ENCODE measurements at regions not wholly inside any gene's neighbourhood (a gene's known extent, or its start where the extent isn't known, plus 50 kb on each side); places are given as distances from the start of the nearest gene placed in this dataset.

DNA sequence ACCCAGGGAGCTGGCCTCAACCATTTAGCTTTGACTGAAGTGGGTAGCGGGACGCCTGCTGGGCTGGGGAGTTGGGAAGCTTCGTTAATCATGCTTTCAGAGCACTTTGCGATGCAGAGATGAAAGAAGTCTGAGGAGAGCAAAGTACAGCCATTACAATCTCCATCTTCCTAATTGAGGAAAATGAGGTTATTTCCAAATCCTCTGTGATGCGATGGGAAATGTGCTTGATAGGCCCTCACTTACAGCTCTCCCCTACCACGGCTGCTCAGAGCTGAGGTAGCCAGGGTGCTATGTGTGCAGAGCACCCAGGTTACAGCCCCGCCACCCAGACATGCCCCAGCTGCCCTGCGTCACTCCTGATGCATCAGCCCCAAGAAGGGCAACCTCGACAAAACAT lies 326.5 kb upstream of the KLHL29 start:
- TF ChIP-seq EZH2 (IDR thresholded peaks at IDR 0.05) (no peak), EZH2phosphoT487 (IDR thresholded peaks at IDR 0.05) (no peak)
- TF ChIP-seq, protein P1, sequence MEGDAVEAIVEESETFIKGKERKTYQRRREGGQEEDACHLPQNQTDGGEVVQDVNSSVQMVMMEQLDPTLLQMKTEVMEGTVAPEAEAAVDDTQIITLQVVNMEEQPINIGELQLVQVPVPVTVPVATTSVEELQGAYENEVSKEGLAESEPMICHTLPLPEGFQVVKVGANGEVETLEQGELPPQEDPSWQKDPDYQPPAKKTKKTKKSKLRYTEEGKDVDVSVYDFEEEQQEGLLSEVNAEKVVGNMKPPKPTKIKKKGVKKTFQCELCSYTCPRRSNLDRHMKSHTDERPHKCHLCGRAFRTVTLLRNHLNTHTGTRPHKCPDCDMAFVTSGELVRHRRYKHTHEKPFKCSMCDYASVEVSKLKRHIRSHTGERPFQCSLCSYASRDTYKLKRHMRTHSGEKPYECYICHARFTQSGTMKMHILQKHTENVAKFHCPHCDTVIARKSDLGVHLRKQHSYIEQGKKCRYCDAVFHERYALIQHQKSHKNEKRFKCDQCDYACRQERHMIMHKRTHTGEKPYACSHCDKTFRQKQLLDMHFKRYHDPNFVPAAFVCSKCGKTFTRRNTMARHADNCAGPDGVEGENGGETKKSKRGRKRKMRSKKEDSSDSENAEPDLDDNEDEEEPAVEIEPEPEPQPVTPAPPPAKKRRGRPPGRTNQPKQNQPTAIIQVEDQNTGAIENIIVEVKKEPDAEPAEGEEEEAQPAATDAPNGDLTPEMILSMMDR (IDR thresholded peaks at IDR 0.05), result no peak
